Hepatocyte (in vitro differentiated cells): ENCODE measurements at regions not wholly inside any gene's neighbourhood (a gene's known extent, or its start where the extent isn't known, plus 50 kb on each side); places are given as distances from the start of the nearest gene placed in this dataset.

Source experiments
- EZH2 ChIP-seq: fragments of 200-600 bp; sonication (generic); IDR thresholded peaks from 2 replicates; pipeline ENCODE4 v1.6.1; 2016; ENCODE audit warnings: antibody characterized with exemption, mild to moderate bottlenecking, borderline replicate concordance
- EZH2phosphoT487 ChIP-seq: fragments of 200-600 bp; sonication (generic); IDR thresholded peaks from one replicate; pipeline ENCODE4 v1.6.1; 2018; ENCODE audit warnings: antibody characterized with exemption, mild to moderate bottlenecking, low read depth, moderate library complexity; ENCODE audit not compliant: unreplicated experiment, severe bottlenecking
- TF ChIP-seq, protein P1 (sequence below): fragments of 200-600 bp; sonication (generic); IDR thresholded peaks from 2 replicates; pipeline ENCODE4 v1.5.1; 2016; ENCODE audit warnings: antibody characterized with exemption, mild to moderate bottlenecking; ENCODE audit not compliant: poor library complexity

DNA sequence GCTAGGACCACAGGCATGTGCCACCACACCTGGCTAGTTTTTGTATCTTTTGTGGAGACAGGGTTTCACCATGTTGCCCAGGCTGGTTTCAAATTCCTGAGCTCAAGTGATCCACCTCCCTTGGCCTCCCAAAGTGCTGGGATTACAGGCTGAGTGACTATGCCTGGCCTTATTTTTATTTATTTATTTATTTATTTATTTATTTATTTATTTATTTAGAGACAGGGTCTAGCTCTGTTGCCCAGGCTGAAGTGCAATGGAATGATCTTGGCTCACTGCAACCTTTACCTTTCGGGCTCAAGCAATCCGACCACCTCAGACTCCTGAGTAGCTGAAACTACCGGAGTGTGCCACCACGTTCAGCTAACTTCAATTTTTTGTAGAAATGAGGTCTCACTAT lies 117.0 kb upstream of the MAX start:
- TF ChIP-seq, protein P1, sequence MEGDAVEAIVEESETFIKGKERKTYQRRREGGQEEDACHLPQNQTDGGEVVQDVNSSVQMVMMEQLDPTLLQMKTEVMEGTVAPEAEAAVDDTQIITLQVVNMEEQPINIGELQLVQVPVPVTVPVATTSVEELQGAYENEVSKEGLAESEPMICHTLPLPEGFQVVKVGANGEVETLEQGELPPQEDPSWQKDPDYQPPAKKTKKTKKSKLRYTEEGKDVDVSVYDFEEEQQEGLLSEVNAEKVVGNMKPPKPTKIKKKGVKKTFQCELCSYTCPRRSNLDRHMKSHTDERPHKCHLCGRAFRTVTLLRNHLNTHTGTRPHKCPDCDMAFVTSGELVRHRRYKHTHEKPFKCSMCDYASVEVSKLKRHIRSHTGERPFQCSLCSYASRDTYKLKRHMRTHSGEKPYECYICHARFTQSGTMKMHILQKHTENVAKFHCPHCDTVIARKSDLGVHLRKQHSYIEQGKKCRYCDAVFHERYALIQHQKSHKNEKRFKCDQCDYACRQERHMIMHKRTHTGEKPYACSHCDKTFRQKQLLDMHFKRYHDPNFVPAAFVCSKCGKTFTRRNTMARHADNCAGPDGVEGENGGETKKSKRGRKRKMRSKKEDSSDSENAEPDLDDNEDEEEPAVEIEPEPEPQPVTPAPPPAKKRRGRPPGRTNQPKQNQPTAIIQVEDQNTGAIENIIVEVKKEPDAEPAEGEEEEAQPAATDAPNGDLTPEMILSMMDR: no peak
- TF ChIP-seq EZH2 (no peak), EZH2phosphoT487 (no peak)
